GM18861 (cell line): ENCODE measurements at regions not wholly inside any gene's neighbourhood (a gene's known extent, or its start where the extent isn't known, plus 50 kb on each side); places are given as distances from the start of the nearest gene placed in this dataset.

Source experiments
- ATAC-seq: cut with Tn5 transposase; IDR thresholded peaks from one replicate; pipeline ENCODE4 v1.9.1; 2021; ENCODE audit not compliant: unreplicated experiment

GRCh38 chr1:59045636-59046035, 251.3 kb upstream of the FGGY start:
- ATAC-seq: no peak

- no peak for ATAC-seq
Measured at GRCh38 chr1:59046134-59046533, 250.8 kb upstream of the FGGY start.

GRCh38 chr1:59046730-59047157, 250.2 kb upstream of the FGGY start:
- ATAC-seq: peak; percentile 92

GRCh38 chr1:59051007-59051406, 245.9 kb upstream of the FGGY start:
- ATAC-seq: no peak

GRCh38 chr1:59052166-59052590, 244.7 kb upstream of the FGGY start:
- no peak for ATAC-seq

GRCh38 chr1:59054172-59054571, 242.7 kb upstream of the FGGY start:
- no peak for ATAC-seq

- ATAC-seq: no peak
Measured at GRCh38 chr1:59055908-59056719, 240.8 kb upstream of the FGGY start.

GRCh38 chr1:59057211-59057694, 239.6 kb upstream of the FGGY start:
- no peak for ATAC-seq

- ATAC-seq: no peak
Measured at GRCh38 chr1:59057796-59058195, 239.1 kb upstream of the FGGY start.

- no peak for ATAC-seq
Measured at GRCh38 chr1:59058665-59059439, 238.0 kb upstream of the FGGY start.

GRCh38 chr1:59061876-59062275, 235.0 kb upstream of the FGGY start:
- no peak for ATAC-seq

GRCh38 chr1:59062743-59063142, 234.2 kb upstream of the FGGY start:
- no peak for ATAC-seq

- no peak for ATAC-seq
Measured at GRCh38 chr1:59063501-59063900, 233.4 kb upstream of the FGGY start.

- ATAC-seq: no peak
Measured at GRCh38 chr1:59064592-59064991, 232.3 kb upstream of the FGGY start.

- no peak for ATAC-seq
Measured at GRCh38 chr1:59066236-59066635, 230.7 kb upstream of the FGGY start.

GRCh38 chr1:59070610-59071009, 226.3 kb upstream of the FGGY start:
- ATAC-seq: no peak

GRCh38 chr1:59071289-59071688, 225.6 kb upstream of the FGGY start:
- no peak for ATAC-seq

GRCh38 chr1:59071876-59072582, 224.9 kb upstream of the FGGY start:
- no peak for ATAC-seq

- no peak for ATAC-seq
Measured at GRCh38 chr1:59072583-59072947, 224.3 kb upstream of the FGGY start.

- ATAC-seq: no peak
Measured at GRCh38 chr1:59074598-59074997, 222.3 kb upstream of the FGGY start.

- no peak for ATAC-seq
Measured at GRCh38 chr1:59075021-59075420, 221.9 kb upstream of the FGGY start.

- no peak for ATAC-seq
Measured at GRCh38 chr1:59076612-59077011, 220.3 kb upstream of the FGGY start.
